Esophagus squamous epithelium (tissue), 4 donors: ENCODE measurements at regions not wholly inside any gene's neighbourhood (a gene's known extent, or its start where the extent isn't known, plus 50 kb on each side); places are given as distances from the start of the nearest gene placed in this dataset.

Experiments used
- POLR2A ChIP-seq, 4 donors: fragments of 450-650 bp; IDR thresholded peaks; one replicate each; pipeline ENCODE4 v1.6.1; 2017; ENCODE audit warnings: antibody characterized with exemption in 4 of 4, mild to moderate bottlenecking in 4 of 4, moderate library complexity in 3 of 4
- TF ChIP-seq, protein P1 (sequence below), 6 experiments: fragments of 450-650 bp in 4 of 6; fragments of 200-600 bp in 2 of 6; sonication (generic) in 2 of 6; IDR thresholded peaks; one replicate each; pipeline ENCODE4 v1.5.1; 2016 to 2019; ENCODE audit warnings: antibody characterized with exemption in 6 of 6, mild to moderate bottlenecking in 4 of 6, moderate library complexity in 4 of 6

DNA sequence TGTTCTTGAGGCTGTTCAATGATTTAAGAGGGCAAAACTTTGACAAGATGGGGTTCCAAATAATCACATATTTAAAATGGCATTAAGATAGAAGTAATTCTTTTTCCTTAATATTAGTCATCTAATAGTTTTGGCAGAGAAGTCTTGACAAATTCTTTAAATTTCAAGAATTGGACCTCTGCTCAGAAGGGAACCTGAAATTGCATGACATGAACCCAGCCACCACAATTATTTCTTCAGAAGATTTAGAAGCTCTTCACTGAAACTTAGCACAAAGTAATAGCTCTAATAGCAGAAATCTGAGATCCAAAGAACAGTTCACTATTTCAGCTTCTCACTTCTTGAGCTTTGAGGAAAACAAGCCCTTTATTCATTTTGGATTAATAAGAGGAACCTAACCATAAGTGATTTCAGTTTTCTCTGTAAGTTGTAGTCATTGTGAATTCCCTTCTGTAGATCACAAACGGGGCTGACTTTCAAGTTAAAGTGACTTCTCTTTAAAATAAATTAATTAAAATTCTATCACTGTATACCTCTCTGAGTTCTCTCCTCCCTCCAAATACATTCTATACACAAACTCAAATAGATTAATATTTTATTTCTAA is 100.6 kb upstream of the ITGA4 start:
- TF ChIP-seq, protein P1, sequence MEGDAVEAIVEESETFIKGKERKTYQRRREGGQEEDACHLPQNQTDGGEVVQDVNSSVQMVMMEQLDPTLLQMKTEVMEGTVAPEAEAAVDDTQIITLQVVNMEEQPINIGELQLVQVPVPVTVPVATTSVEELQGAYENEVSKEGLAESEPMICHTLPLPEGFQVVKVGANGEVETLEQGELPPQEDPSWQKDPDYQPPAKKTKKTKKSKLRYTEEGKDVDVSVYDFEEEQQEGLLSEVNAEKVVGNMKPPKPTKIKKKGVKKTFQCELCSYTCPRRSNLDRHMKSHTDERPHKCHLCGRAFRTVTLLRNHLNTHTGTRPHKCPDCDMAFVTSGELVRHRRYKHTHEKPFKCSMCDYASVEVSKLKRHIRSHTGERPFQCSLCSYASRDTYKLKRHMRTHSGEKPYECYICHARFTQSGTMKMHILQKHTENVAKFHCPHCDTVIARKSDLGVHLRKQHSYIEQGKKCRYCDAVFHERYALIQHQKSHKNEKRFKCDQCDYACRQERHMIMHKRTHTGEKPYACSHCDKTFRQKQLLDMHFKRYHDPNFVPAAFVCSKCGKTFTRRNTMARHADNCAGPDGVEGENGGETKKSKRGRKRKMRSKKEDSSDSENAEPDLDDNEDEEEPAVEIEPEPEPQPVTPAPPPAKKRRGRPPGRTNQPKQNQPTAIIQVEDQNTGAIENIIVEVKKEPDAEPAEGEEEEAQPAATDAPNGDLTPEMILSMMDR (IDR thresholded peaks at IDR 0.05): no peak
- no peak for TF ChIP-seq POLR2A (IDR thresholded peaks at IDR 0.05)
